ENCODE measurements at regions not wholly inside any gene's neighbourhood (a gene's known extent, or its start where the extent isn't known, plus 50 kb on each side); places are given as distances from the start of the nearest gene placed in this dataset.

GRCh38 chr21:37994211-37994610 is 78.0 kb upstream of the KCNJ6 start:
- CTCF ChIA-PET: no interaction called here
- no peak overlapping the region for H3K27ac ChIP-seq (ENCODE audit: low read length)
- in situ Hi-C loops (cut with HindIII; ENCODE audit: low pct_unique_long_range_greater_than_20kb, low sequenced_read_pairs): no loop called here
- BruUV-seq (replicated peaks): no TSS peak
- TF ChIP-seq POLR2AphosphoS5 (IDR thresholded peaks at IDR 0.05; ENCODE audit: low read depth, low read length): no peak
- TF ChIP-seq REST (IDR thresholded peaks at IDR 0.05; ENCODE audit: insufficient read depth in 1 of 2, low read depth in 2 of 2, low read length in 1 of 2): no peak
- TF ChIP-seq TCF7L2 (IDR thresholded peaks at IDR 0.05; ENCODE audit: low read depth, low read length): no peak
- TF ChIP-seq SIN3A (IDR thresholded peaks at IDR 0.05; ENCODE audit: borderline replicate concordance, insufficient read depth, low read depth, low read length): no peak
- TF ChIP-seq CTCF (IDR thresholded peaks at IDR 0.05): no peak
- DNase-seq (ENCODE audit: low read depth, low spot score) (no peak), ATAC-seq (no peak)
- H3K4me3 ChIP-seq (ENCODE audit: low read depth in 2 of 2, low read length in 2 of 2): no peak overlapping the region
- no peaks in the 10 kb centered on the region for H3K36me3 ChIP-seq (ENCODE audit: control insufficient read depth, insufficient read depth, low read length)
- intact Hi-C loops (cut with micrococcal nuclease; ENCODE audit: unreplicated experiment): no loop called here
- POLR2A ChIA-PET: no interaction called here
- H3K9me3 ChIP-seq (ENCODE audit: control insufficient read depth, insufficient read depth, low read depth, low read length): no peaks in the 10 kb centered on the region
- no peaks in the 10 kb centered on the region for H3K27me3 ChIP-seq (ENCODE audit: control insufficient read depth, insufficient read depth, low read length)
- no peaks in the 10 kb centered on the region for H3K4me1 ChIP-seq (ENCODE audit: control insufficient read depth, insufficient read depth, low read length)

- BruUV-seq (replicated peaks): no TSS peak
- Histone ChIP-seq H3K4me1 (ENCODE audit: control insufficient read depth, insufficient read depth, low read length) (no peaks in the 10 kb centered on the region), H3K36me3 (ENCODE audit: control insufficient read depth, insufficient read depth, low read length) (no peaks in the 10 kb centered on the region), H3K27ac (ENCODE audit: low read length) (no peak overlapping the region), H3K27me3 (ENCODE audit: control insufficient read depth, insufficient read depth, low read length) (no peaks in the 10 kb centered on the region), H3K4me3 (ENCODE audit: low read depth in 2 of 2, low read length in 2 of 2) (no peak overlapping the region), H3K9me3 (ENCODE audit: control insufficient read depth, insufficient read depth, low read depth, low read length) (no peaks in the 10 kb centered on the region)
- TF ChIP-seq POLR2AphosphoS5 (IDR thresholded peaks at IDR 0.05; ENCODE audit: low read depth, low read length) (no peak), CTCF (IDR thresholded peaks at IDR 0.05) (no peak), TCF7L2 (IDR thresholded peaks at IDR 0.05; ENCODE audit: low read depth, low read length) (no peak), REST (IDR thresholded peaks at IDR 0.05; ENCODE audit: insufficient read depth in 1 of 2, low read depth in 2 of 2, low read length in 1 of 2) (no peak), SIN3A (IDR thresholded peaks at IDR 0.05; ENCODE audit: borderline replicate concordance, insufficient read depth, low read depth, low read length) (no peak)
- ChIA-PET POLR2A (no interaction called here), CTCF (no interaction called here)
- DNase-seq (ENCODE audit: low read depth, low spot score) (no peak), ATAC-seq (no peak)
- intact Hi-C loops (cut with micrococcal nuclease; ENCODE audit: unreplicated experiment) (no loop called here), in situ Hi-C loops (cut with HindIII; ENCODE audit: low pct_unique_long_range_greater_than_20kb, low sequenced_read_pairs) (no loop called here)
Observed at GRCh38 chr21:38012672-38013071, 96.4 kb upstream of the KCNJ6 start.
